Activated CD8-positive, alpha-beta memory T cell treated with anti-CD3 and anti-CD28 coated beads, Interleukin-2, amount 50 U/mL, for 48 hours (primary cell): ENCODE measurements at regions not wholly inside any gene's neighbourhood (a gene's known extent, or its start where the extent isn't known, plus 50 kb on each side); places are given as distances from the start of the nearest gene placed in this dataset.

Experiments
- DNase-seq: peaks from one replicate; pipeline ENCODE4 v3.0.0-alpha.2; 2020

DNA sequence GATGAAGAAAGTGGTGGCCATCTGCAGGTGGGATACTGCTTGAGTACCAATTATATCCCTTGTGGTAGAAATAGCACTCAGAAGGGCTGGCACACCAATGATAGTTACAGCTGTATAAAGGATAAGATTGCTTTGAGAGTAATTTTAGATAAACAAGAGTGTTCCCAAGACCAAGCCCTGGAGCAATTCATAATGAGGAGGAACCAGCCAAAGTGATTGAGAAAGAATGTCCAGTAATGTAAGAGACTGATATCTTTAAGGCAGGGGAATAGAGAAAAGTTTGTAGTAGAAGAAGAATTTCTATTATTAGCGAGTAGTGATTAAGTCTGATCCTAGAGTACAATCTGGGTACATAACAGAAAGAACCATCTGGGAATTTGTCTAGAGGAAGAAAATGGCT lies 945.1 kb downstream of the OTOL1 start:
- no peak for DNase-seq

DNA sequence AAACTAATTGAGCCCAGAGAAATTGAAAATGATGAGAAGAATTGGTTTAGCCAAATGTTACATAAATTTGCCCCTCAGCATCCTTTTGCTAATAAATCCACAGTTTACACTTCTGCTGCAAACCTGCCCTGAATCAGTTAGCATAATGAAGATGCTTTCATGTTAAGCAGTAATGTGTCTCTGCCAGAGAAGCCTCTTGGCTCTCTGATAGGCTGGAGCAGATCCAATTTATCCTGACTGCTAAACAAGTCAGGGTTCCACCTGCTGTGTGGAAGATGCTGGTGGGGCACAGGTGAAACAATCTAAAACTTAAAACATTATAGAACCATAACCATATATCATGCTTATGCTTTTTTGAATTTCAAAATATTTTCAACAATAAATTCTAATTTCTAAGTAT lies 946.8 kb downstream of the OTOL1 start:
- DNase-seq = no peak

DNA sequence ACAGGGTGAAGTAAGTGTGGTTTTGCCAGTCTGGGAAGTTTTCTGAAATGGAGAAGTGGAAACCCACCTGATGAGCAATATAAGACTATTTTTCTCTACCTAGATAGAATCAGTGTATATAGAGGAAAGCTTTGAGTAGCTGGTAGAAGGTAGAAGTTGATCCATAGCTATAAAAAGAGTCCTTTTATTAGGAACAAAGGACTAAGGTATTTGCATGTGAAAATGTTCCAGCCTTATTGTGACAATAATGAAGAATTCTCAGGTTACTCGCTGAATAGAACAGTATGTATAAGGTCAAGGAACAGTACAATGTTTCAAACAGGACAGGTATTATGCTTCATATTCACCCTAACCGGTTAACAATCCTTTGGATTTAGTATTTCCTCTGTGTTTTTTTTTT lies 972.2 kb downstream of the OTOL1 start:
- no peak for DNase-seq

DNA sequence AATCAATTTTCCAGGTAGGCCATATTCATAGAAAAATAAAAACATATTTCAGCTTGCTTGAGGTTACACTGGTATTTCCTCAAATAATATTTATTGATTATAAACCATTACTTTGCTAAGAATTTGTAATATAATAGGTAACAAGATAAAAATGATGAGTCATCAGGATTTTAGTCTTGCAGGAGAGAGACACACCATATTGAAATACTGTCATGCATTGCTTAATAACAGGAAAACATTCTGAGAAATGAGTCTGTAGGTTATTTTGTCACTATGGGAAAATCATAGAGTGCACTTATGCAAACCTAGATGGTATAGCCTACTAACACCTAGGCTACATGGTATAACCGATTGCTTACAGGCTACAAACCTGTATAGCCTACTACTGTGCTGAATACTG lies 990.5 kb downstream of the OTOL1 start:
- DNase-seq = no peak

DNA sequence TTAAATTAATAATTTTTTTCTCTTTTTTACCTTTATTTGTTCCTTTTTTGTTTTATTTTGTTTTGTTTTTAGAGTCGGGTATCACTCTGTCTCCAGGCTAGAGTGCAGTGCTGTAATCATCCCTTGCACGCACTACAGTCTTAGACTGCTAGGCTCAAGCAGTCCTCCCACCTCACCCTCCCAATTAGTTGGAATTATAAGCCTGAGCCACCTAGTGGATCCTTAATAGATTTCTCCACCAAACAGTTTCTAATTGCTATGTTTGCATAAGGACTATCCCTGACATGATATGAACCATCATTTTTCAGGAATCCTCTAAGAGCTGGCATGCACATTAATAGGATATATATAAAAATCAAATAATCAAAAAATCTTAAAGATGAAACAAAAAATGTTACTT lies 993.2 kb downstream of the OTOL1 start:
- no peak for DNase-seq

DNA sequence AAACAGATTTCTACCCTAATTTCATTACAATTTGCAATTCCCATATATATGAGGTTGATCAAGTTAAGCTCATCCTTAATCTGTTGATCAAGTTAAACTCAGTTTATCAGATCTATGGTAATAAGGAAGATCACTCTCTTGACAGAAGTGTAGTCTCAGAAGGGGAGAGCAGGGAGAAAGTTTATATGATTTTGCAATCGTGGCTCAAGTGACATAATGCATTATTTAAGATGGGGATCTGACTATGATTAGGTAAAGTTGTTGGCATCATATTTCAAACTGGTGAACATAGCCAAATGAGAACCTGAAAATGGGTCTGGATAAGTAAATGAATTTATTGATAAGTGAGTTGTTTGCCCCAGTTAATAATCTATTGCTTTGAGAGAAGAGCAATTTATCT lies 995.3 kb downstream of the OTOL1 start:
- DNase-seq = no peak

DNA sequence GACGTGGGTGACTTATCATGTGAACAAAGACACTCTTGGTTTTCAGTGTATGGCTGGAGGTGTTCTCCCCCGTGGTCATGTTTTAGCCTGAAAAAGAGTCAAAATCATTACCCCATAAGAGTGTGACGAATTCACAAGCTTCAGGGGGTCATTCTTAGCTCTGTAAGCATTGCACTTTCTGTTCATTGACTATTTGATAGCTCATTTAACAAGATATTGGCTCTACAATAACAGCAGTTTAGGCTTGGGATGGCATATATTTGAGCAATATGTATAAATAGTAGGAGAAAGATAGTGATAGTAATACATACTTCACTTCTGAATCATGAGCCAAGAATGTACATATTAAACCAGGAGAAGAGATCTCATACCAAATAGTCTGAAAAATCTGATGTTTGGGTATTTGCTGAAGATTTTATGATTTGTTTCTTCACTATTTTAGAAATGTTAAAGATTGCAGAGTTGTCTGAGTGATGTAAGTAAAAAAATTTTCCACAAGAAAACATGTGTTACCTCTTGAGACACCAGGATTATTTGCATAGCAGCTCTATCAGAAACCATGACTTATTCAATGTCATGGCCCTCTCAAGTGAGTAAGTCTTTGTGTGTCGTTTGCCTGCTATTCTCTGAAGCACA lies 996.0 kb downstream of the OTOL1 start:
- no peak for DNase-seq

DNA sequence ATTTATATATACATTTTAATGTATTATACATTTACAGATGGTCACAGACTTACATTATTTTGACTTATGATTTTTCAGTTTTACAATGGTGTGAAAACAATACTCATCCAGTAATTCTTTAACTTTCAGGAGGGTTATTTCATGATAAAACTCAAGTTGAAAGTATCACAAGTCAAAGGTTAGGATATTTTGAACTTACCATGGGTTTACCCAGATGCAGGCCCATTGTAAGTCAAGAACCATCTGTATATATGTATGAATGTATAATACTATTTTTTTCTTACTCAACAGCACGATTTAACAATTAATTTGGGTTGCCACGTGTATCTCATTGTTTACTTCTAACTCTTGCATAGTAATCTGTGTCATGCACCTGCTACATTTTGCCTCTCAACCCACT lies 1002.0 kb downstream of the OTOL1 start:
- no peak for DNase-seq

DNA sequence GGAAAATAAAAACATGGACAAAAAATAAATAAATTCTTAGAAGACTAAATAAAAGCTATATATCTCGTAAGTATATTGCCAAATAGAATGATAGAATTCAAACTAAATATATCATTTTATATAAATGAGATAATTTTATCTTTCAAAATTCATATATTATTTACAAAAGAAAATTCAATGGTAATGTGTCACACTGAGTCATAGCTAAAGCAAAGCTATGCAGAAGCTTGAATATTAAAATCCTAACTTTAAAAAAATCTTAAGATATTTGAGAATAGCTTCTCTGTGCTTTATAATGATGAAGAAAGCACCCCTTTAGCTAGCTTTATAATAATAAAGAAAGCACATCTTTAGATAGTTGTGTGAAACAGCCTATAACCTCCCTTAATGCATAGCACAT lies 1010.8 kb downstream of the OTOL1 start:
- DNase-seq = no peak

DNA sequence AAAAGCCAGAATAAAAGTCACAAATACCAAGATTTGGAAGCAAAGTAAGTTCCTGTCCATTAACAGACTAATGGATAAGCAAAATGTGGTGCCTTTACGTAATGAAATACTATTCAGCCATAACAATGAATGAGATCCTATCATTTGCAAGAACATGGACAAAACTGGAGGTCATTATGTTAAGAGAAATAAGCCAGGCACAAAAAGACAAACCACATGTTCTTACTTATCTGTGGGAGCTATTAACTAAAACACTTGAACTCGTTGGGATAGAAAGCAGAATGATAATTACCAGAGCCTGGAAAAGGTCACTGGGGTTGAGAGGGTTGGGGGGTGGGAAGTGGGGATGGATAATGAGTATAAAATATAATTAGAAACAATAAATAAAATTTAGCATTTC lies 1015.9 kb downstream of the OTOL1 start:
- no peak for DNase-seq

DNA sequence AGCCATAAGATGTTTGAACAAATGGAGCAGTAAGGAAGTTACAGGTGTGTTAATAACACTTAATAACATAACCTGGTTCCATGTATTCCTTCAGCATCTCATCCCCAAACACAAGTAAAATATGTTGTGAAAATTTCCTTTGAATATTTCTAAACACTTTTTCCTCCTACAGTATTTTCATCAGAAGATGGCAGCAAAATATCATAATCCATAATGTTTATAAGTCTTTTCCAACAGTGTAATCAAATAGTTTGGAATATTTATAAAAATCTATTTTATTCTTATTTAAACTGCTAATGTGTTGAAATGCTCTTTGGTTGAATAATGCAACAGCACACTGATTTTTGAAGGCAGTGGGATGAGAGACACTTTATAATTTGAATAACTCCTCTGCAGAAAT lies 1020.5 kb downstream of the OTOL1 start:
- no peak for DNase-seq

DNA sequence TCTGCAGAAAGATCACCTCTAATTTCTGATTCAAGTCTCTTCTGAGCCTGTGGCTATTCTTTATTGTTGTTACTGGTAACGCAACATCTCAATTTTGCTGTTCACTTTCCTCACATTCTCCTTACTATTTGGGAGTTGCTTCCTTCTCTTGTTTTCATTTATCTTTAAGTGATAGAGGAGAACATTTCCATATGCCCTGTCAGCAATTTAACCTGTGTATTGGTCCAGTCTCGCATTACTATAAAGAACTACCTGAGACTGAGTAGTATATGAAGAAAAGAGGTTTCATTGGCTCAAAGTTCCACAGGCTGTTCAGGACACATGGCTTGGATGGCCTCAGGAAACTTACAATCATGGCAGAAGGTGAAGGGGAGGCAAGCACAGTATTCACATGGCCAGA lies 1025.1 kb downstream of the OTOL1 start:
- DNase-seq = no peak

DNA sequence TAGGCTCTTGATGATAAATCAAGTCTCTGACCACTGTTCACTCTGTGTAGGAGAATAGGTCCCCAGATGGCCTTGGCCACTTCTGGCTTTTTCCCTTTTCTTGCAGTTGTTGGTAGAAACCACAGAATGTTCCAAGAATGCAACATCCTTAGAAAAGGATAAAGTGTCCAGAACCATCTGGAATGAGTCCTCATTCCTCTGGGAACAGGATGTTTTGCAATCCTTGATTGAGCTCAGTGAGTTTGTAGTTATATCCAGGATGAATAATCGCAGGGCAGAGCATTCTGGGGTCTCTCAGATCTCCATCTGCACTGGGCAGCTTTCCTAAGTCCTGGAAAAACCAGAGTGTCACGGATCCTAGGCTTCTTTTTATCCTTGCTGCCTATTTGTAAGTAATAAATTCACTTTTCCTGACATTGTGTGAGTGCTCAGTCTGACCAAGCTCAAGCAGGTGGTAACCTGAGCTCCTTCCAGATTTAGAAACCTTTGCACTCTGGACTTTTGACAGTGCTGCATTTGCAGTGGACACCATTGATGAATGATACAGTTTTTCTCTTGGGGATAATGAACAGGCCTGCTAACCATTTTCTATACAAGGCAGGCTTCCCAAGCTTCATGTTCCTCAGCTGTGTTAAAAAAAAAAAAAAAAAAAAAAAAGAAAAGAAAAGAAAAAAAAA lies 1028.6 kb downstream of the OTOL1 start:
- no peak for DNase-seq

DNA sequence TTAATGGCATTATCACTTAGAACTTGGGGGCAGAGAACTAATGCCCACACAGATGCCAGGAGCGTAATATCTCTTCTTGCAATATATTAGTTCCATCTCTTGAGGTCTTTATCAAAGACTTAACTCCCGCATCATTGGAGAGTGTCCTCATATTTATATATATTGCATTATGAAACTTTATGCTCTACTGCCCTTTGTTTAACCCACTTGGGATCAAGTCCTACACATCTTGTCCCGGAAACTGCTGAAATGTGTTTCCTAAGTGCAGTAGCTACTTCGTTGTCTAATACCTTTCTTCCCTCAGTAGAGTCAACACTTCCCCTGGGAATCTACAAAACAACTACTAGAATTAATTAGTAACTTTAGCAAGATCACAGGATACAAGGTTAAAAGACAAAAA lies 1029.2 kb downstream of the OTOL1 start:
- no peak for DNase-seq

DNA sequence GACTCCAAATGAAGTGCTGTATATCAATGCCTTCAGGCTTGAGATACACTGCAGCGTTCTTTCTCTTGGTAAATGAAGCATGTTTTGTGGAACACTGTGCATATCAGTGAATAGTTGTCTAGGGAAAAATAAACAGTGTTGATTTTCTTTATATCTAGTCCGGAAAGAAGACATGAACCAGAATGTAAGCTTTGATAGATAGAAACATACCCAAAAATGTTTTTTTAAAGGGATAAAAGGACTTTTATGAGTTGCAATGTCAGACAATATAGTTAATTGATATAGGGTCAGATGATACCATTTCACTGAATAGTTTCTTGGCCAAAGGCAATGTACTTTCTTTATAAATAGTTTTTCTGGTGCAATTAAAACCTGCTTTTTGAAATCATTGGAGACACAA lies 1037.8 kb downstream of the OTOL1 start:
- no peak for DNase-seq

DNA sequence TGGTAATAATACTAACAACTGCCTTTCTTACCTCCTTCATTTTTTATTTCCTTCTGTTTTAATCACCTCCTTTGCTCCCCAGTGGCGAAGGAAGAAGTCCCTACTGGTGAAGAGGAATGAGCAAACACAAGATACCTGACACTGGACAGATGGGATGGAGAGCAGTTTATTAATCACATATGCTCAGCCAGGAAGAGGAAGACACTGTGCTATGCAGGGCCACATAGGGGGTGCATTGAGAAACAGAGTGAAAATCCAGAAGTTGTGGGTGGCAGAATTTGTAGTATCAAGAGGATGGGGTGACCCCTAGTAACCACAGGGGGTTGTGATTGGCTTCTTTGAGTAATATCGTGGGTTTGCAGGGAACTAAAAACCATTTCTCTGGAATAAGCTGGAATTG lies 1041.9 kb downstream of the OTOL1 start:
- no peak for DNase-seq

DNA sequence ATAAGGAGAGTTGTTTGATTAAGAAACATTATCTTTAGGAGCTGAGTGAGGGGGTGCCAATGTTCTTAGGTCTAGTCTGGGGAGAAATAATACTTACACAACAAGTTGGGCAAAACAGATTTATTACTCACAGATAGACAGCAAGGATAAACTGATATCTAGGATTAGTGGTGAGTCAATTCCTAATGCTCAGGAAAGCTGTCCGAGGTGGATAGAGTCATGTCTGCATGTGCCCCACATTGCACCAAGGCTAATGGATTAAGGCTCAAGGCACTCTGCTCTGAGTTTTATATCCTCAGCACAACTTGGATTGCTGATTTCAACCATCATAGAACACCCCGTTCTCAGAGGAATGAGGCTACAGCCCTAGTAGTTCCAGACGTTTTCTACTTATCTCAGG lies 1042.3 kb downstream of the OTOL1 start:
- no peak for DNase-seq

DNA sequence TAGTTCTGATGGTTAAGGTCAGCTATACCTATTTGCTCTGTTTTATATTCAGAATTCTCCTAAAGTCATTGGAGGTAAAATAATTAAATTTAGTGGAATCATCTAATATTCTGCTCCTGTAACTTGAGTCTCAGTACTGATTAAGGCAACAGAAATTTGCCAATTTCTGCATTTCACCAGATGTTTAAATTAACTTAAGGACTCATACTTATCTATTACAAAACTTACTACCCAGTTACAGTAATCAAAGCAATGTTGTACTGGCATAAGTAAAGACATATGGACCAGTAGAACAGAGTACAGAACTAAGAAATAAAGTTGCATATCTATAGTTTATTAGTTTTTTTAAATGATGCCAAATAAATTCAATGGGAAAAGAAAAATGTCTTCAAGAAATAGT lies 1043.8 kb downstream of the OTOL1 start:
- DNase-seq = no peak

DNA sequence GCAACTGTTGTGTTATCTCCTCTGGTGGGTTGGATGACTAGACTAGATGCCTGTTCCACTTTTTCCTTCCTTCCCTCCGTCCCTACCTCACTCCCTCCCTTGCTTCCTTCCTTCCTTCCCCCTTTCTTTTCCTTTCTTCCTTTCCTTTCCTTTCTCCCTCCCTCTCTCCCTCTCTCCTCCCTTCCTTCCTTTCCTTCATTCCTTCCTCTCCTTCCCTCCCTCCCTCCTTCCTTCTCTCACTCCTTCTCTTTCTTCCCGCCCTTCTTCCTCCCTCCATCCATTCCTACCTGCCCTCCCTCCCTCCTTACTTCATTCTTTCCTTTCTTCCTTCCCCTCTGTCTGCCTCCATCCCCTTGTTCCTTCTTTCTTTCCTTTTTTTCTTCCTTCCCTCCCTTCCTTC lies 1045.3 kb downstream of the OTOL1 start:
- DNase-seq = no peak

DNA sequence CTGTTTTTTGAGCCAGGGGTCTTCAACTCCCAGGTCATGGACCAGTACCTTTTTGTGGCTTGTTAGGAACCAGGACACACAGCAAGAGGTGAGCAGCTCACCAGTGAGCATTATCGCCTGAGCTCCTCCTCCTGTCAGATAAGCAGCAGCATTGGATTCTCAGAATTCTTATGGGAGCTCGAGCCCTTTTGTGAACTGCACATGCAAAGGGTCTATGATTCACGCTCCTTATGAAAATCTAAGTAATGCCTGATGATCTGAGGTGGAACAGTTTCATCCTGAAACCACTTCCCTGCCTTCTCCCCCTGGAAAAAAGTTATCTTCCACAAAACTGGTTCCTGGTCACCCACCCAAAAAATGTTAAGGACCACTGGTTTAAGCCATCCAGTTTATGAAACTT lies 1047.6 kb downstream of the OTOL1 start:
- no peak for DNase-seq

DNA sequence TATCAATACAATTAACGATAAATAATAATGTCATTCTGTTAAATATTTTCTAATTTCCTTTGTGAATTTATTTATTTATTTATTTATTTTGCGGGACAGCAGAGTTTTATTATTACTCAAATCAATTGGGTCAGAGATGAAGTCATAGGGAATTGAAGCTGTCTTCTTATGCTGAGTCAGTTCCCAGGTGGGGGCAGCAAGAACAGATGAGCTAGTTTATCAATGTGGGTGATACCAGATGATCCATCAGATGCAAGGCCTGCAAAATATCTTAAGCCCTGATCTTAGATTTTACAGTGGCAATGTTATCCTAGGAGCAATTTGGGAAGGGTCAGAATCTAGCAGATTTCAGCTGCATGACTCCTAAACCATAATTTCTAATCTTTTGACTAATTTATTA lies 1050.3 kb downstream of the OTOL1 start:
- no peak for DNase-seq

DNA sequence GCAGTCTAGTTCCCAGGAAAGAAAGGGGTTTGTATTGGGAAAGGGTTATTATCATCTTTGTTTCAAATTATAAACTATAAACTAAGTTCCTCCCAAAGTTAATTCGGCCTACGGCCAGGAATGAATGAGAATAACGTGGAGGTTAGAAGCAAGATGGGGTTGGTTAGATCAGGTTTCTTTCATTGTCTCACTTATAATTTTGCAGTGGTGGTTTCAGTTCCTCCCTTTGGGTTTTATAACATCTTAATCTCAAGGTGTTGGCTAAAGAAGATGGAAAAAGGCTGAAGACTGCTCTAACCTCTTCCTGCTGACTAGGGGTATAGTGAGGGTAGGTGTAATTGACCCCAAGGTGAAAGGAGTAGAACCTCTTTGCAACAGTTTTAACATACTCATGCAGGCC lies 1050.7 kb downstream of the OTOL1 start:
- no peak for DNase-seq

DNA sequence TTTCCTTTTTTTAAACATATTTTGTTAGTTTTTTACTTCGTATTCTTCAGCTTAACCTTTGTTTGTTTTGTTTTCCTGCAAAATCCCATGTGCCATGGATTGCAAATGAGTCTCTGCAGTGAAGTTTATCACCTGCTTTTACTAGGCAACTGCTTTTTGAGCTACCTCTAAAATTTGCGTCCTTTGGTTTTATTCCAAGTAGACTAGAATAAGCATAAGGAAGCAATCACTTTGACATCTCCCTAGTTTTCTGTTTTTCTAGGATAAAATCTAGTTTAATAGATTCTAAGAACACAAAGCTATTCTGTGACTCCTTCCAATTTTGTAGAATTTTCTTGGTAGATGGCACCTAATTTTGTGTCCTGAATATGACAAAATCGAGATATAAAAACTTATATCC lies 1059.2 kb downstream of the OTOL1 start:
- no peak for DNase-seq

DNA sequence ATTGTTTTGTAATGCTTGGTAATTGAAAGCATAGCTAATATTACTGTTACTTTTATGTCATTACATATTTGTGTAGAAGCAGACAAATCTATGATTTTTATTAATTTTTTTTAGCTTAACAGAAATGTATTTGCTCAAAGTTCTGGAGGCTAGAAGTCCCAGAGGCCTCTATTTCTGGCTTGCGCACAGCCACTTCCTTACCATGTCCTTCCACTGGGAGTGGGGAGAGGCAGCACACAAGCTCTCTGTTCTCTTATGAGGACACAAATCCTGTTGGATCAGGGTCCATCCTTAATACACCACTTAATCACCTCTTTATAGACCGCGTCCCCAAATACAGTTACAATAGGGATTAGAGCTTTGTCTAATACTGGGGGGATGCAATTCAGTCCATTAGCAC lies 1061.4 kb downstream of the OTOL1 start:
- DNase-seq = no peak

DNA sequence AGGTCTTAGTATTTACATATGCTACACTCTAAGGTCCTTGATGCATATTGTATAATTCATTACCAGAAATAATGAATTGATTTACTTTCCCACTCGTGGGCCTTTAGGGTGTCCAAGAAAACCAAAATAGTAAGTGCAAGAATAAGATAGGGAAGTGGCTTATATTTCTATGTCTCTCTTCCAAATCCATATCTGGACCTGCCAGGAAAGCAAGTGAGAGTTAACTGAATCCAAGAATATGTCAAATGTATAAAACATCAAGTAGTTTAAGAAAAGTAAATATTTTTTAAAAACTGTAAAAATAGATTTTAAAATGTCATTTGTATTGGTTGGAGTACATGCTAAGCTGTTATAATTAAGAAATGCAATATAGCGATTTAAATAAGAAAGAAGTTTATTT lies 1072.1 kb downstream of the OTOL1 start:
- no peak for DNase-seq
